Pons (tissue), 1 donor: ENCODE measurements at regions not wholly inside any gene's neighbourhood (a gene's known extent, or its start where the extent isn't known, plus 50 kb on each side); places are given as distances from the start of the nearest gene placed in this dataset.

Experiments
- DNase-seq: peaks from one replicate; pipeline ENCODE4 v3.0.0-alpha.2; 2016; ENCODE audit warnings: low spot score

GRCh38 chr16:54577651-54578128, 291.1 kb upstream of the IRX3 start:
- no peak for DNase-seq

GRCh38 chr16:54576785-54577184, 290.2 kb upstream of the IRX3 start:
- DNase-seq = no peak

- DNase-seq = no peak
These were observed 282.6 kb upstream of the IRX3 start for GRCh38 chr16:54568906-54569807.

- DNase-seq = no peak
These were observed 278.3 kb upstream of the IRX3 start for GRCh38 chr16:54564841-54565240.

GRCh38 chr16:54554581-54554980, 268.0 kb upstream of the IRX3 start:
- DNase-seq = no peak

GRCh38 chr16:54548281-54548680, 261.7 kb upstream of the IRX3 start:
- DNase-seq = no peak

GRCh38 chr16:54547052-54547451, 260.5 kb upstream of the IRX3 start:
- DNase-seq = no peak

GRCh38 chr16:54546521-54546920, 259.9 kb upstream of the IRX3 start:
- DNase-seq = peak; percentile 14

- DNase-seq = no peak
These were observed 259.4 kb upstream of the IRX3 start for GRCh38 chr16:54545854-54546511.

GRCh38 chr16:54544553-54545180, 258.1 kb upstream of the IRX3 start:
- DNase-seq = no peak

GRCh38 chr16:54542805-54543505, 256.4 kb upstream of the IRX3 start:
- DNase-seq = no peak

GRCh38 chr16:54540525-54541180, 254.1 kb upstream of the IRX3 start:
- no peak for DNase-seq

- DNase-seq = no peak
These were observed 251.7 kb upstream of the IRX3 start for GRCh38 chr16:54538276-54538675.

GRCh38 chr16:54533856-54534490, 247.4 kb upstream of the IRX3 start:
- no peak for DNase-seq

- no peak for DNase-seq
These were observed 240.3 kb upstream of the IRX3 start for GRCh38 chr16:54526916-54527315.

GRCh38 chr16:54526087-54526486, 239.5 kb upstream of the IRX3 start:
- DNase-seq = no peak

- DNase-seq = no peak
These were observed 238.5 kb upstream of the IRX3 start for GRCh38 chr16:54525104-54525503.

GRCh38 chr16:54522584-54522983, 236.0 kb upstream of the IRX3 start:
- DNase-seq = no peak

GRCh38 chr16:54521327-54521726, 234.7 kb upstream of the IRX3 start:
- no peak for DNase-seq

- no peak for DNase-seq
These were observed 232.6 kb upstream of the IRX3 start for GRCh38 chr16:54519161-54519695.

GRCh38 chr16:54517181-54517580, 230.6 kb upstream of the IRX3 start:
- no peak for DNase-seq
